Ascending aorta (tissue), 2 donors: ENCODE measurements at regions not wholly inside any gene's neighbourhood (a gene's known extent, or its start where the extent isn't known, plus 50 kb on each side); places are given as distances from the start of the nearest gene placed in this dataset.

Experiments
- DNase-seq, 2 donors: peaks; one replicate each; pipeline ENCODE4 v3.0.0-alpha.2; 2019; ENCODE audit warnings: low spot score in 2 of 2
- H3K27ac ChIP-seq, 2 donors: fragments of 200-600 bp; sonication (generic); one replicate each; pipeline ENCODE4 v1.5.1; 2016 to 2017; ENCODE audit warnings: mild to moderate bottlenecking in 1 of 2
- H3K27me3 ChIP-seq: fragments of 200-600 bp; sonication (generic); one replicate; pipeline ENCODE4 v1.5.1; 2017
- H3K36me3 ChIP-seq, 2 donors: fragments of 200-600 bp; sonication (generic); one replicate each; pipeline ENCODE4 v1.5.1; 2016
- H3K4me1 ChIP-seq, 2 donors: fragments of 200-600 bp; sonication (generic); one replicate each; pipeline ENCODE4 v1.5.1; 2016 to 2017; ENCODE audit warnings: mild to moderate bottlenecking in 1 of 2
- H3K4me3 ChIP-seq, 2 donors: fragments of 200-600 bp; sonication (generic); one replicate each; pipeline ENCODE4 v1.5.1; 2016 to 2017; ENCODE audit warnings: mild to moderate bottlenecking in 1 of 2
- H3K9me3 ChIP-seq, 2 donors: fragments of 200-600 bp; sonication (generic); one replicate each; pipeline ENCODE4 v1.5.1; 2016
- CTCF ChIP-seq, 3 experiments: fragments of 200-600 bp in 2 of 3; fragments of 450-650 bp in 1 of 3; sonication (generic) in 2 of 3; IDR thresholded peaks; one replicate each; pipeline ENCODE4 v1.5.1; 2016 to 2019; ENCODE audit warnings: antibody characterized with exemption in 3 of 3, mild to moderate bottlenecking in 1 of 3, moderate library complexity in 1 of 3
- intact Hi-C: fragments of 100-400 bp; cut with DNase I; formaldehyde crosslinking; loops from one replicate; pipeline ENCODE4 v1.15.1; 2023

DNA sequence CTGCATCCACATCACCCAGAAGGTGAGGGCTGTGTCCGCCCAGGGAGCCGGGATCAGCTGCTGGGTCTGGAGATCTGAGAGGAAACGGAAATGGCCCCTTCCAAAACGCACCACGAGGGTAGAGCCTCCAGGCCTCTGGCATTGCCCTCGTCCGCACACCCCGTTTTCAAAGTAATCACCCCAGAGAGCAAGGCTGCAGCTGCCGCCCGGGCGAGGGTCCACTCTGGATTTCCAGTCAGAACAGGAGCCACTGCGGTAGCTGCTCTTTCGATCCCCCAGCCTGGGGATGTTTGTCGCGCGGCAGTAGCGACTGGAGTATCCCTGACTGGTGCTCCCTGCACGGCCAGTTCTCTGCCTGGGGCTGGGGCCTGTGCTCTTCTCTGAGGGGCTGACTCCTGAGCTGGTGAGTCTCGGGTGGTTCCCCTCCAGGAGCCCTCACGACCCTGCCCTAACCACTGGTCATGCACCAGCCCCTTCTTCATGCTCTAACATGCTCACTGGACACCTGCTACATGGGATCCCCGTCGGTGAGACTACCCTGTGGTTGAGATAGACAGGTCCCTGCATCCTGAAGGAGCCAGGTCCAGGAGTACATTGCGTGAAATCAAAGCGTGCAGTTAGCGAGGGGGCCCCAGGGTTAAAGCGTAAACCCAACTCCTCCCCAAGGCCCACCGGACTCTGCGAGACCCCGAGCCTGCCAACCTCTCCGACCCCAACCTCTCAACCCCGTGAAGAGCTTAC, 99.2 kb downstream of the FOXL3 start:
- Histone ChIP-seq H3K4me3 (no peak overlapping the region), H3K27ac (no peak overlapping the region), H3K27me3 (no peaks in the 10 kb centered on the region), H3K9me3 (peaks cover 0 to 9% of the 10 kb centered on the region in 2 donors), H3K36me3 (no peaks in the 10 kb centered on the region), H3K4me1 (no peaks in the 10 kb centered on the region)
- intact Hi-C loops = no loop called here
- no peak for TF ChIP-seq CTCF (IDR thresholded peaks at IDR 0.05)
- DNase-seq = peak in 1 of 2 donors; percentile 47

DNA sequence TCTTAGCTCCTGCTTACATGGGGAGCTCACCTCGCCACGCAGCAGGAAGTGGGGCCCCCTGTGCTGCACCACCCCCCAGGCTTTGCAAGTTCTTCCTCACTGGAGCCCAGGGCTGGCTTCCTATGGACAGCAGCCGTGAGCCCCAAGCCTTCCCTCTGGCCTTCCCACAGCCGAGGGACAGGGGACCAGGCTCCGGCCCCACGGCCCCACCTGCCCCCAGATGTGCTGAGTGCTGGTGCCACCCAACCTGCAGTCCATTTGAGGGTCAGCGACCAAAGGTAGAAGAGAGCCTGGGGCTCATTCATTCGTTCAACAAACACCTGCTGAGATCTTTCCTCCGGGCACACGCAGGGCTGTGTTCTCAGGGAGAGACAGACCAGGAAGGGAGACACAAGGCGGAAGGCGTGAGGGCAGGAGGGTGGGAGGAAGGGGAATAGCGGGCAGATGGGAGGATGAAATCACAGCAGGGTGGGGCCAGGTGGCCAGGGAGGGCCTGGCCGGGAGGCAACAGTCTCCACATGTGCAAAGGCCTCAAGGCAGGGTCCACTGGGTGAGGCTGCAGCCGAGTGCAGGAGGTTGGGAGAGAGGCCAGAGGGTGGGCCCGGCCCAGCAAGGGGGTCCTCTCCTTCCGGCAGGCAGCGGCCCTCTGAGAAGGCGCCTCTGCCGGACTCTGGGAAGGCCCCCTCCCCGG, 100.1 kb downstream of the FOXL3 start:
- Histone ChIP-seq H3K4me1 (no peaks in the 10 kb centered on the region), H3K4me3 (no peak overlapping the region), H3K36me3 (no peaks in the 10 kb centered on the region), H3K9me3 (peaks cover 0 to 4% of the 10 kb centered on the region in 2 donors), H3K27ac (no peak overlapping the region), H3K27me3 (no peaks in the 10 kb centered on the region)
- TF ChIP-seq CTCF (IDR thresholded peaks at IDR 0.05) = no peak
- intact Hi-C loops = no loop called here
- DNase-seq = peak in 1 of 2 donors; percentile 55

DNA sequence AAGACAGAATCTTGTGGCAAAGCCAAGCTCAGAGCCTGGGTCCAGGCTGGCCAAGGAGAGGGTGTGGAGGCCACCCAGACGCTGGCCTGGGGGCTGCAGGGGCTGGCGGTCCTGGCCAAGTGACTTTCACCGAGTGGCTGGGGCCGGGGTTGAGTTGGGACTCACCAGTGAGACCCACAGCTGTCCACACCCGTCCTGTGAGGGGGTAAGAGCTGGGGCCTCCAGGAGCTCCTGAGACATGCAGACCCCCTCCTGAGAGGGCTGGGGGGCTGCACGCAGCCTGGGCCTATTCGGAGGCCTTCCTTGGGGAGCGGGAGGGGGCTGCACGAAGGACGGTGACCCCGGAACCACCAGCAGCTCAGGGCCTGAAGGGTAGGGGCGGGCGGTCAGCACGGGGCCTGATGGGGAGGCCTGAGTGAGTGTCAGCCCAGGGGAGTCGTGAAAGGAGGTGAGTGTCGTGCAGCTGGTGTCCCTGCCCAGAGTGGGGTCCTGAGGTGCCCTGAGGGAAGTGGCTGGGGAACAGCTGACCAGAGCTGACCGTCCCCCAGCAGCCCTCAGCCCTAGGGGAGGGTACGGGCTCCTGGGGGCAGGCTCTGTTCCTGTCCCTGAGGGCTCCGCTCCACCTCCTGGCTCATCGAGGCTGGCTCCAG, 100.9 kb downstream of the FOXL3 start:
- intact Hi-C loops = no loop called here
- no peaks in the 10 kb centered on the region for H3K36me3 ChIP-seq
- TF ChIP-seq CTCF (IDR thresholded peaks at IDR 0.05) = no peak
- peaks cover 0 to 7% of the 10 kb centered on the region in 2 donors for H3K9me3 ChIP-seq
- no peaks in the 10 kb centered on the region for H3K4me1 ChIP-seq
- no peak overlapping the region for H3K27ac ChIP-seq
- no peak for DNase-seq
- H3K27me3 ChIP-seq = no peaks in the 10 kb centered on the region
- no peak overlapping the region for H3K4me3 ChIP-seq

- intact Hi-C loops = no loop called here
- no peaks in the 10 kb centered on the region for H3K36me3 ChIP-seq
- H3K27me3 ChIP-seq = no peaks in the 10 kb centered on the region
- no peak for TF ChIP-seq CTCF (IDR thresholded peaks at IDR 0.05)
- peaks cover 0 to 11% of the 10 kb centered on the region in 2 donors for H3K9me3 ChIP-seq
- no peaks in the 10 kb centered on the region for H3K4me1 ChIP-seq
- no peak overlapping the region for H3K27ac ChIP-seq
- DNase-seq = peak in 1 of 2 donors; percentile 60
- H3K4me3 ChIP-seq = no peak overlapping the region
Measured at GRCh38 chr7:391411-391951, 101.5 kb downstream of the FOXL3 start.

DNA sequence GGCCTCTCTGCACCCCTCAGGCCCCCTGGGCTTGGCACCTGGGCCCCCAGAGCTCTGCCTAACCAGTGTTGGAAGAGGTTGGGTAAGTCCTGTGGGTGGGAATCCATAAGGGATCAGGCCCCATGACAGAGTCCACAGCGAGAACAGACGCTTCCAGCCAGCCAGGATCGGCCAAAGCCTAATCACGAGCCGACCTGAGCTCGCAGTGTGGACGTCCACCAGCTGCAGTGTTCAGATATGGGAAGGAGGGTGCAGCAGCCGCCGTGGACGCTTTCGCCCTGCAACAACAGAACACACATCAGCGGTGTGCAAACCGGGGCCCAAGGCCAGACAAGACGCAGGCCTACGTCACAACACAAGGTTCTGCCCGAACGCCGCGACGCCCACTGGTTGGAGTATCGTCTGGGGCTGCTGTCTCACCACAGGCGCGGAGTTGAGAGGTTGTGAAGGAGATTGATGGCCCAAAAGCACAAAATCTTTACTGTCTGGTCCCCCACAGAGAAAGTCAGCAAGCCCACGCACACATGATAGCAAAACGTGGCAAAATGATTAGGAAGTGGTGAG, 102.1 kb downstream of the FOXL3 start:
- intact Hi-C loops = no loop called here
- TF ChIP-seq CTCF (IDR thresholded peaks at IDR 0.05) = no peak
- Histone ChIP-seq H3K36me3 (no peaks in the 10 kb centered on the region), H3K27ac (no peak overlapping the region), H3K4me3 (no peak overlapping the region), H3K4me1 (no peaks in the 10 kb centered on the region), H3K9me3 (peaks cover 0 to 11% of the 10 kb centered on the region in 2 donors), H3K27me3 (no peaks in the 10 kb centered on the region)
- DNase-seq = peak in 1 of 2 donors; percentile 56
